ENCODE measurements at regions not wholly inside any gene's neighbourhood (a gene's known extent, or its start where the extent isn't known, plus 50 kb on each side); places are given as distances from the start of the nearest gene placed in this dataset.

- Mint-ChIP-seq H3K9me3 (peaks cover 17% of the 10 kb centered on the region; the same call in 1 of the 2 replicates), H3K4me3 (no peak overlapping the region), H3K36me3 (ENCODE audit: low read depth) (no peaks in the 10 kb centered on the region), H3K27me3 (ENCODE audit: insufficient read depth) (peaks cover 1% of the 10 kb centered on the region; the same call in 1 of the 2 replicates), H3K27ac (no peak overlapping the region), H3K4me1 (ENCODE audit: low read depth) (no peaks in the 10 kb centered on the region)
- DNase-seq: no peak
- TF ChIP-seq, protein P1, sequence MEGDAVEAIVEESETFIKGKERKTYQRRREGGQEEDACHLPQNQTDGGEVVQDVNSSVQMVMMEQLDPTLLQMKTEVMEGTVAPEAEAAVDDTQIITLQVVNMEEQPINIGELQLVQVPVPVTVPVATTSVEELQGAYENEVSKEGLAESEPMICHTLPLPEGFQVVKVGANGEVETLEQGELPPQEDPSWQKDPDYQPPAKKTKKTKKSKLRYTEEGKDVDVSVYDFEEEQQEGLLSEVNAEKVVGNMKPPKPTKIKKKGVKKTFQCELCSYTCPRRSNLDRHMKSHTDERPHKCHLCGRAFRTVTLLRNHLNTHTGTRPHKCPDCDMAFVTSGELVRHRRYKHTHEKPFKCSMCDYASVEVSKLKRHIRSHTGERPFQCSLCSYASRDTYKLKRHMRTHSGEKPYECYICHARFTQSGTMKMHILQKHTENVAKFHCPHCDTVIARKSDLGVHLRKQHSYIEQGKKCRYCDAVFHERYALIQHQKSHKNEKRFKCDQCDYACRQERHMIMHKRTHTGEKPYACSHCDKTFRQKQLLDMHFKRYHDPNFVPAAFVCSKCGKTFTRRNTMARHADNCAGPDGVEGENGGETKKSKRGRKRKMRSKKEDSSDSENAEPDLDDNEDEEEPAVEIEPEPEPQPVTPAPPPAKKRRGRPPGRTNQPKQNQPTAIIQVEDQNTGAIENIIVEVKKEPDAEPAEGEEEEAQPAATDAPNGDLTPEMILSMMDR (IDR thresholded peaks at IDR 0.05): no peak
These were observed 398.2 kb upstream of the RARB start for GRCh38 chr3:25029820-25030219.

- DNase-seq: no peak
- H3K27ac Mint-ChIP-seq: no peak overlapping the region
- no peaks in the 10 kb centered on the region for H3K36me3 Mint-ChIP-seq (ENCODE audit: low read depth)
These were observed 395.7 kb upstream of the RARB start for GRCh38 chr3:25032344-25032743.

DNA sequence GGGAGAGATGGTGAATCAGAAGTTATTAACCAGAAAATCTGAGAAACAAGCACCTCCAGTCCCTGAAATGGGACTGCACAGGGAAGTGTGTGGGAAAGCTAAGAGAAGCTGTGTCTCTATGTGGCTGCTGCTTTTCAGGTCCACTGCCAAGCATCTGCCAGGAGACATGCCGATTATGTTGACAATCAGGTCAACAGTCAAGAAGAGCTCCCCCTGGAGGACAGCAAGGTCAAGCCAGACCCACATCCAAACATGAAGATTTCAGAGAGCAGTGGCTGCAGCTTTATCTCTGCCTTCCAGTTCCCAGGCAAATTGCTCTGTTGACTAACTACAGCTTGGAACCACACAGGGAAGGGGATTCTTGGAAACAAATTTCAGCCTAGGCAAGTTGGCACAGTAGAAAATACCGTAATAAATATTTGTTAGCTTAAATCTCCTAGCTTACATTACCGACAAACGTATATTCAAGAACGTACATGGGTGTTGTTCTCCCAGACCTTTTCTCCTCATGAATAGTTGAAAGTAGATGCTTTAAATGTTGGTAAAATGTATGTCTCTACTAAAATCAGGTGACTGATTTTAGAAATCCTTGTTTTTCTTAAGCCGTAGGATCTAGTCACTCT is 394.5 kb upstream of the RARB start:
- no peak for DNase-seq
- Mint-ChIP-seq H3K4me3 (no peak overlapping the region), H3K27ac (no peak overlapping the region), H3K36me3 (ENCODE audit: low read depth) (no peaks in the 10 kb centered on the region), H3K4me1 (ENCODE audit: low read depth) (peaks cover 15% of the 10 kb centered on the region; the same call in 1 of the 2 replicates), H3K27me3 (ENCODE audit: insufficient read depth) (peaks cover 1% of the 10 kb centered on the region; the same call in 1 of the 2 replicates), H3K9me3 (peaks cover 21% of the 10 kb centered on the region; the same call in 1 of the 2 replicates)
- TF ChIP-seq, protein P1 (IDR thresholded peaks at IDR 0.05): peak; percentile 58

More at GRCh38 chr3:25032344-25032743, 395.7 kb upstream of the RARB start:
- H3K4me3 Mint-ChIP-seq: no peak overlapping the region
- peaks cover 1% of the 10 kb centered on the region; the same call in 1 of the 2 replicates for H3K27me3 Mint-ChIP-seq (ENCODE audit: insufficient read depth)
- TF ChIP-seq, protein P1 (IDR thresholded peaks at IDR 0.05): no peak
- peaks cover 17% of the 10 kb centered on the region; the same call in 1 of the 2 replicates for H3K9me3 Mint-ChIP-seq
- H3K4me1 Mint-ChIP-seq (ENCODE audit: low read depth): peaks cover 9% of the 10 kb centered on the region; the same call in 1 of the 2 replicates

DNA sequence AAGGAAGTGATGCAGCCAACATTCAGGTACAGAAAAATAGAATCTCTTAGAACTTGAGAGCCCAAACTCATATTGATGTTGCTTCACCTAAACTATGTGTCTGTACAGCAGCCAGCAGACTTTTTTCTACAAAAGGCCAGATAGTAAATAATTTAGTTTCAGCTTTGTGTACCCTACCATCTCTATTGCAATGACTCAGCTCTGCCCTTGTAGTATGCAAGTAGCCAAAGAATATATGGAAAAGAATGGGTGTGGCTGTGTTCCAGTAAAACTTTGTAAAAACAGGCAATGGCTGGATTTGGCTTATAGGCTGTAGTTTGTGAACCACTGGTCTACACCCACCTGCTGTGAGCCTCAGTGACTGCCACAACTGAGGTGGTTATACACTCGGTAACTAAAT is 392.5 kb upstream of the RARB start:
- no peak overlapping the region for H3K4me3 Mint-ChIP-seq
- no peak for DNase-seq
- H3K36me3 Mint-ChIP-seq (ENCODE audit: low read depth): no peaks in the 10 kb centered on the region
- H3K27me3 Mint-ChIP-seq (ENCODE audit: insufficient read depth): peaks cover 1% of the 10 kb centered on the region; the same call in 1 of the 2 replicates
- H3K27ac Mint-ChIP-seq: no peak overlapping the region
- peaks cover 29% of the 10 kb centered on the region for H3K9me3 Mint-ChIP-seq
- peaks cover 15% of the 10 kb centered on the region; the same call in 1 of the 2 replicates for H3K4me1 Mint-ChIP-seq (ENCODE audit: low read depth)
- TF ChIP-seq, protein P1 (IDR thresholded peaks at IDR 0.05): no peak

GRCh38 chr3:25036633-25037032 is 391.4 kb upstream of the RARB start:
- DNase-seq: no peak
- TF ChIP-seq, protein P1 (IDR thresholded peaks at IDR 0.05): no peak
- H3K9me3 Mint-ChIP-seq: peaks cover 34% of the 10 kb centered on the region
- H3K27ac Mint-ChIP-seq: no peak overlapping the region
- no peak overlapping the region; the same call in 1 of the 2 replicates for H3K4me3 Mint-ChIP-seq
- H3K4me1 Mint-ChIP-seq (ENCODE audit: low read depth): peaks cover 15% of the 10 kb centered on the region; the same call in 1 of the 2 replicates
- H3K27me3 Mint-ChIP-seq (ENCODE audit: insufficient read depth): no peaks in the 10 kb centered on the region; the same call in 1 of the 2 replicates
- H3K36me3 Mint-ChIP-seq (ENCODE audit: low read depth): no peaks in the 10 kb centered on the region

All from HFFc6 (cell line).